Right lobe of liver (tissue), 4 donors: ENCODE measurements at regions not wholly inside any gene's neighbourhood (a gene's known extent, or its start where the extent isn't known, plus 50 kb on each side); places are given as distances from the start of the nearest gene placed in this dataset.

Experiments
- CTCF ChIP-seq, 4 donors: fragments of 200-600 bp in 3 of 4; fragments of 450-650 bp in 1 of 4; IDR thresholded peaks; one replicate each; pipeline versions ENCODE4 v1.5.1 to v1.8.0; 2016 to 2022; ENCODE audit warnings: antibody characterized with exemption in 4 of 4, mild to moderate bottlenecking in 2 of 4
- POLR2A ChIP-seq: fragments of 450-650 bp; IDR thresholded peaks from one replicate; pipeline ENCODE4 v1.6.1; 2017; ENCODE audit warnings: antibody characterized with exemption, mild to moderate bottlenecking
- donor health status: DM: no; HTN: no; CAD: no.
- donor health status: DM: no; HTN: no; CAD: no.
- donor health status: DM: no; HTN: yes; CAD: no.

GRCh38 chr5:33231935-33232334, 208.8 kb upstream of the TARS1 start:
- no peak for TF ChIP-seq CTCF (IDR thresholded peaks at IDR 0.05)
- TF ChIP-seq POLR2A: no peak
